ENCODE measurements at regions not wholly inside any gene's neighbourhood (a gene's known extent, or its start where the extent isn't known, plus 50 kb on each side); places are given as distances from the start of the nearest gene placed in this dataset.

DNA sequence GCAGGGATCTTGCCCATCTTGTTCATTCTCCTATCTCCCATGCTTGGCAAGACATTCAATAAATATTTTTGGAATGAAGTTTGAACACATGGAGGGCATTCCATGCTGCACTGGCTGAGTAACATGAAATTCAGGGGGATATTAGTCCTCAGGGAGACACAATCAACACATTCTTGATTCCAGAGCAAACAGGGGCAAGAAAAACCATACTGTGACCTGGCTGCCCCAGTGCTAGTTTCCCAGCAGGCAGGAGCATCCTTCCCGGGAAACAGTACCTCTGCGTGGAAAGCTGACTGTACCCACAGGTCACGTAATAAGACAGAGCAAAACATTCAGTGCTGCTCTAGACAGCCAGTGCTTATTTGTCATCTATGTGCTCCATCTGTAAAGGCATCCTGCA is 66.3 kb upstream of the SPOCK1 start:
- ChIA-PET POLR2A (no interaction called here), CTCF (ENCODE audit: unreplicated experiment) (no interaction called here)
- no peaks in the 10 kb centered on the region for H4K20me1 ChIP-seq (ENCODE audit: insufficient read depth, low read length)
- no TSS peak for BruUV-seq (replicated peaks)
- no peaks in the 10 kb centered on the region for H3K4me1 ChIP-seq (ENCODE audit: insufficient read depth, low read length, poor library complexity, severe bottlenecking)
- no peaks in the 10 kb centered on the region for H3K9me3 ChIP-seq (ENCODE audit: low read length)
- no peak for DNase-seq (ENCODE audit: low spot score)
- no peaks in the 10 kb centered on the region for H3K79me2 ChIP-seq (ENCODE audit: insufficient read depth, low read depth, low read length)
- TF ChIP-seq, protein P1, sequence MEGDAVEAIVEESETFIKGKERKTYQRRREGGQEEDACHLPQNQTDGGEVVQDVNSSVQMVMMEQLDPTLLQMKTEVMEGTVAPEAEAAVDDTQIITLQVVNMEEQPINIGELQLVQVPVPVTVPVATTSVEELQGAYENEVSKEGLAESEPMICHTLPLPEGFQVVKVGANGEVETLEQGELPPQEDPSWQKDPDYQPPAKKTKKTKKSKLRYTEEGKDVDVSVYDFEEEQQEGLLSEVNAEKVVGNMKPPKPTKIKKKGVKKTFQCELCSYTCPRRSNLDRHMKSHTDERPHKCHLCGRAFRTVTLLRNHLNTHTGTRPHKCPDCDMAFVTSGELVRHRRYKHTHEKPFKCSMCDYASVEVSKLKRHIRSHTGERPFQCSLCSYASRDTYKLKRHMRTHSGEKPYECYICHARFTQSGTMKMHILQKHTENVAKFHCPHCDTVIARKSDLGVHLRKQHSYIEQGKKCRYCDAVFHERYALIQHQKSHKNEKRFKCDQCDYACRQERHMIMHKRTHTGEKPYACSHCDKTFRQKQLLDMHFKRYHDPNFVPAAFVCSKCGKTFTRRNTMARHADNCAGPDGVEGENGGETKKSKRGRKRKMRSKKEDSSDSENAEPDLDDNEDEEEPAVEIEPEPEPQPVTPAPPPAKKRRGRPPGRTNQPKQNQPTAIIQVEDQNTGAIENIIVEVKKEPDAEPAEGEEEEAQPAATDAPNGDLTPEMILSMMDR (conservative IDR thresholded peaks at IDR 0.05; ENCODE audit: low read length), result no peak
- no peak for TF ChIP-seq EZH2phosphoT487 (IDR thresholded peaks at IDR 0.05; ENCODE audit: borderline replicate concordance, low read depth, low read length)
- no peak overlapping the region for H3K4me3 ChIP-seq (ENCODE audit: low read depth, low read length, poor library complexity, severe bottlenecking)
- no peak overlapping the region for H3K27ac ChIP-seq (ENCODE audit: low read depth, low read length, poor library complexity, severe bottlenecking)
- no peaks in the 10 kb centered on the region for H3K36me3 ChIP-seq (ENCODE audit: insufficient read depth, low read length)
- no peaks in the 10 kb centered on the region for H3K9me2 ChIP-seq (ENCODE audit: insufficient read depth, low read length)
- H3K4me2 ChIP-seq (ENCODE audit: low read length), result no peak overlapping the region
- H2AFZ ChIP-seq (ENCODE audit: low read length), result no peak overlapping the region
- intact Hi-C loops (cut with micrococcal nuclease; ENCODE audit: unreplicated experiment), result no loop called here

DNA sequence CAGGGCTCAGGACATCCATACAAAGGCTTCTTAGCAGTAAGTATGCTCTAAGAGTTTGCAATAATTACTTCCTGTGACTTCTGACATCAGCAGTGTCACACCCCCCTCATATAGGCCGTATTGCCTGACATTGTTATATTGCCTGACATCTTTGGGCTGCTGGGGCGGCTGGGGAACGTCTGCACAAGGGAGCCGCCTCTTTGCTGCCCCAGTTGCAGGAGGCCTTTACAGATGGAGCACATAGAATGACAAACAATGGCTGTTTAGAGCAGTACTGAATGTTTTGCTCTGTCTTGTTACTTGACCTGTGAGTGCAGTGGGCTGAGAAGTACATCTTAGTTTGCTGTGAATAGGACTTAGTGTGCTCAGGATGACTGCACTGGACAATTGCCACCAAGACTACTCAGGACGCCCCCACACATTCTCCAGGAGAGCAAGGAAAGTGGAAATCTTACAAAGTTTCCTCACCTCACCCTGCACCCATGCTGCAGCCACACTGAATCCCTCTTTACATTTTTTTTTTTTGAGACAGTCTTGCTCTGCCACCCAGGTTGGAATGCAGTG is 65.4 kb upstream of the SPOCK1 start:
- H3K4me1 ChIP-seq (ENCODE audit: insufficient read depth, low read length, poor library complexity, severe bottlenecking), result no peaks in the 10 kb centered on the region
- H3K9me2 ChIP-seq (ENCODE audit: insufficient read depth, low read length), result no peaks in the 10 kb centered on the region
- ChIA-PET CTCF (ENCODE audit: unreplicated experiment) (no interaction called here), POLR2A (no interaction called here)
- H3K36me3 ChIP-seq (ENCODE audit: insufficient read depth, low read length), result no peaks in the 10 kb centered on the region
- DNase-seq (ENCODE audit: low spot score), result no peak
- no peaks in the 10 kb centered on the region for H3K9me3 ChIP-seq (ENCODE audit: low read length)
- no peaks in the 10 kb centered on the region for H3K79me2 ChIP-seq (ENCODE audit: insufficient read depth, low read depth, low read length)
- intact Hi-C loops (cut with micrococcal nuclease; ENCODE audit: unreplicated experiment), result no loop called here
- no peaks in the 10 kb centered on the region for H4K20me1 ChIP-seq (ENCODE audit: insufficient read depth, low read length)
- no peak overlapping the region for H3K4me2 ChIP-seq (ENCODE audit: low read length)
- no peak overlapping the region for H3K27ac ChIP-seq (ENCODE audit: low read depth, low read length, poor library complexity, severe bottlenecking)
- TF ChIP-seq, protein P1 (conservative IDR thresholded peaks at IDR 0.05; ENCODE audit: low read length), result no peak
- no peak for TF ChIP-seq EZH2phosphoT487 (IDR thresholded peaks at IDR 0.05; ENCODE audit: borderline replicate concordance, low read depth, low read length)
- BruUV-seq (replicated peaks), result no TSS peak
- no peak overlapping the region for H2AFZ ChIP-seq (ENCODE audit: low read length)
- no peak overlapping the region for H3K4me3 ChIP-seq (ENCODE audit: low read depth, low read length, poor library complexity, severe bottlenecking)

DNA sequence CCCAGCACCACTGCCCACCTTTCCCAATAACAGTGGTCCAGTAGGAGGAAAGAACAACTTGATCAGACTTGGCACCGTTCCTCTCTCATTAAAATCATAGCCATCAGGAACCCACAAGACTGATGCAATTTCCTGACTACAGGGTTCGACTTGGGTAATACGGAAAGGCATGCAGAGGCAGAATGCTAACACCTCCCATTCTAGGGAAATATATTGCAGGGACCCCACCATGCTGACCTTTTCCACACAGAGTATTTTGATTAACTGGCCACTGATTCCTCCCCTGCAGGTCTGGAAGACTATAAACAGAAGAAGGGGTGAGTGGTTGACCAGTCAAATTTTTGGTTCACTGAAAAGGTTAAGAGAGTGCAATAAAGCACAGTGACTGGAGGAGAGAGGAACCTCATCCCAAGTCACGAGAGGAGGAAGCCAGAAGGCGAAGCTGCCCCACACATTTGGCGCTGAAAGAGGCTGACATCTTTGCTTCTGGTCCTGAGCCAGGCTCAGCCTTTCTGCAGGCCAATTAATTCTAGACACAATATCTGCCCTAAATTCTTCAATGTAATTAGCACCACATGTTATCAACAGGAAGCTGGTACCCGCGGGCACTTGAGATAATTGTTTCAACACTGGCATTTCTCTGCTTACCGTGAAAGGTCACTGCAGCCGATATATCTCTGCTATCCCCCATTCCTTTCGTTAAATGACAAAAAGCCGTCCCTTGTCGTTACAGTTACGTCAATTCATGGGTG is 64.7 kb upstream of the SPOCK1 start:
- intact Hi-C loops (cut with micrococcal nuclease; ENCODE audit: unreplicated experiment), result no loop called here
- ChIA-PET CTCF (ENCODE audit: unreplicated experiment) (no interaction called here), POLR2A (no interaction called here)
- no peak overlapping the region for H3K27ac ChIP-seq (ENCODE audit: low read depth, low read length, poor library complexity, severe bottlenecking)
- no peaks in the 10 kb centered on the region for H3K36me3 ChIP-seq (ENCODE audit: insufficient read depth, low read length)
- H3K4me3 ChIP-seq (ENCODE audit: low read depth, low read length, poor library complexity, severe bottlenecking), result no peak overlapping the region
- no peaks in the 10 kb centered on the region for H3K9me2 ChIP-seq (ENCODE audit: insufficient read depth, low read length)
- H3K79me2 ChIP-seq (ENCODE audit: insufficient read depth, low read depth, low read length), result no peaks in the 10 kb centered on the region
- no peaks in the 10 kb centered on the region for H3K4me1 ChIP-seq (ENCODE audit: insufficient read depth, low read length, poor library complexity, severe bottlenecking)
- H3K4me2 ChIP-seq (ENCODE audit: low read length), result no peak overlapping the region
- H4K20me1 ChIP-seq (ENCODE audit: insufficient read depth, low read length), result no peaks in the 10 kb centered on the region
- H2AFZ ChIP-seq (ENCODE audit: low read length), result no peak overlapping the region
- TF ChIP-seq, protein P1 (conservative IDR thresholded peaks at IDR 0.05; ENCODE audit: low read length), result no peak
- no peak for TF ChIP-seq EZH2phosphoT487 (IDR thresholded peaks at IDR 0.05; ENCODE audit: borderline replicate concordance, low read depth, low read length)
- no peak for DNase-seq (ENCODE audit: low spot score)
- no TSS peak for BruUV-seq (replicated peaks)
- no peaks in the 10 kb centered on the region for H3K9me3 ChIP-seq (ENCODE audit: low read length)

Data from OCI-LY7 (cell line).